Endometrium (tissue), 2 donors: ENCODE measurements at regions not wholly inside any gene's neighbourhood (a gene's known extent, or its start where the extent isn't known, plus 50 kb on each side); places are given as distances from the start of the nearest gene placed in this dataset.

Source experiments
- FAIRE-seq: peaks from 2 replicates; lab custom pipeline; 2012; peaks lifted over from hg19 to GRCh38; lab: Jason Lieb, UNC
- donor health status: control.
- donor health status: control.

DNA sequence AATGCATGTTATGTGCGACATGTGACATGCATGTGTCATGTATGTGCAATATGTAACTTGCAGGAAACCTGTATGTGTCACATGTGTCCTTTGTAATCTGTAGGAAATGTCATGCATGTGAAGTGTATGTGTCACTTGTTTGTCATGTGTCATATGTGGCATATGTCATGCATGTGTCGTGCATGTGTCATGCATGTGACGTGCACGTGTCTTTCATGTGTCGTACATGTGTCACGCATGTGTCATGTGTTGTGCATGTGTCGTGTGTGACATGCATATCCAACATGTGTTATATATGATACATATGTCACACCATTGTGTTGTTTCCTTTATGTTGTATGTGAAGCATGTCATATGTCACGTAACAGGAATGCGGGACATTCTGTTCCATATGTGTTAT lies 2153.2 kb upstream of the PIK3C3 start:
- no peak for FAIRE-seq

- FAIRE-seq: no peak
Observed at GRCh38 chr18:39801010-39801409, 2154.0 kb upstream of the PIK3C3 start.

DNA sequence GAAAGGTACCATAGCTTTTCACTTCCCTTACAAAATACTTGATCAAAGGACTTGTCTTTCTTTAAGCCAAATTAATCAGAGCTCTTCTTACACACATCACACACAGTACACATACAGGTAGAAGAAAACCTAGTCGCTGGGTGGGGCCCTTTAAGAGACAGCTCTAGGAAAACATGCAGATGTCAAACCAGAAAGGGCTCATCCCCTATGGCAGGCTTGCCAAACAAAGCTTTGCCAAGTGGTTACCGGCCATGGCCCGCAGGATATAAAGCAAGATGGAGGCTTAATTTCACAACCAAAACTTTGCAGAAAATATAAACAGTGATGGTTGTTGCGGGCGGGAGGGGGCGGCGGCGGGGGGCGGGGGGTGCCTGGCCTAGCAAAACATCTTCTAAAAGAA lies 2156.0 kb upstream of the PIK3C3 start:
- FAIRE-seq: no peak

- no peak for FAIRE-seq
Observed at GRCh38 chr18:39796393-39796792, 2158.6 kb upstream of the PIK3C3 start.

DNA sequence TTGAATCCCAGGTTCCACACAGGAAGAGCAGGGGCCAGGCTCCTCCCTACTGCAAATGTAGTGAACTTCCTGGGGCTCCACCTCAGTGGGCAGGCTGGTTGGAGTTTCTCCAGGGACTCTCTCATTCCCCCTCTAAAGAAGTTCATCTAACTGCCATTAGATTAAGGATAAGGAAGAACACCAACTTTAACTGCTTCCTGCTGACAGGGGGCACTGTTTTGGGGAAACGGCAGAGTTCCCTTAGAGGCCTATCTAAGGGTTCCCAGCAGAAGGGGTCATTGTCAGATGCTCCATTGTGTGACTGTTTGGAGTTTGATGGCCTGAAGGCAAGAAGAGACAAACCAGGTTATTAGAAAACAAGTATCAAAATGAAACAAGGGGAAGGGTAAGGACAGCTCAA lies 2159.7 kb upstream of the PIK3C3 start:
- FAIRE-seq: no peak

GRCh38 chr18:39793609-39794008 lies 2161.4 kb upstream of the PIK3C3 start:
- no peak for FAIRE-seq

DNA sequence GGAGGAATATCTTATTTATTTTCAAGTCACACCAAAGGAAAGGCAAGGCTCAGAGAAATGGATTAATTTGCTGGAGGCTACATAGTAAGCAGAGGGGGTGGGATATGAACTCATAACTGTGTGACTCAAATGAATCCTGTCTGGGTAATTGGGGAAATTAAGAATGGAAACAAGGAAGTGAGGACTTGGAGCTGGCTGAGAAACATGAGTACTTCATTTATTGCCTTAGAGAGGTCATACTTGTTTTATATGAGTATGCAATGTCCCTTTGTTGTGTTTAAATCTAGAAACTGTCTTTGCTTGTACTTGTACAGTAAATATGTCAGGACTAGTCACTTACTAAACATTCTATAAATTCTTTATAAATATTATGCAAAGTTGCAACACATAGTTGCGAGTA lies 2166.7 kb upstream of the PIK3C3 start:
- FAIRE-seq: no peak

- no peak for FAIRE-seq
Observed at GRCh38 chr18:39786477-39786876, 2168.6 kb upstream of the PIK3C3 start.

DNA sequence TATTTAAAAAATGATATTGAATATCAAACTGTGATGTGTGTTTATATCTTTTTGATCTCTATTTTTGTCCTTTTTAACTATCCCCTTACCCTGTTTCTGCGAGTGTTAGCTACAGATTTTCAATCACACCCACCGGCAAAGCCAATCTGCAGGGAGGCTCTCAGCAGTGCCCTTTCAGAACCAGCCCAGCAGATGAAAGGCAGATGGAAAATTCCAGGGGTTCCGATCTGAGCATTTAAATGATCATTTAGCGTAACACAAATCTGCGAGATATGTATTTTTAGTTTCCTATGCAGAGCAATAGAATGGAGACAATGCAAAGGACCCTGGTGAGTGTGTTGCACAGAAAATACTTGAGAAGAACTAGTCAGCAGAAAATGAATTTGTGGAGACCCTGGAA lies 2170.5 kb upstream of the PIK3C3 start:
- no peak for FAIRE-seq

DNA sequence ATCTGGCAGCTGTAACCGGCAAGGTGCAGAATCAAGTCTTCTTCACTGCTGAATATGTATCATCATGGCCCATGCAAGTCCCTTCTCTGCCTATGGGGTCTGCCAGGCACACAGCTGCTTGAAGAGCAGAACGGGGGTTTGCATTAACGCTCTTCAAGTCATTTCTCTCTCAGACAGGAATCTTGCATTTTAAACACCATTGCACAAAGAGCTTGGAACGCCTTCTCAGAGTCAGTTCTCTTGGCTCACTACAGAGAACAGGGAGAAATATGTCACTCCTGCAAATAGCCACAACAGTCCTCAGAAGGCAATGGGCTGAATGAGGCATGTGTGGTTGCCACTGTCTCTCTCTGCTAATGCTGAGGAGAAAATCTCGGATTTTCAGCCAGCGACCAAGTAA lies 2173.5 kb upstream of the PIK3C3 start:
- no peak for FAIRE-seq

DNA sequence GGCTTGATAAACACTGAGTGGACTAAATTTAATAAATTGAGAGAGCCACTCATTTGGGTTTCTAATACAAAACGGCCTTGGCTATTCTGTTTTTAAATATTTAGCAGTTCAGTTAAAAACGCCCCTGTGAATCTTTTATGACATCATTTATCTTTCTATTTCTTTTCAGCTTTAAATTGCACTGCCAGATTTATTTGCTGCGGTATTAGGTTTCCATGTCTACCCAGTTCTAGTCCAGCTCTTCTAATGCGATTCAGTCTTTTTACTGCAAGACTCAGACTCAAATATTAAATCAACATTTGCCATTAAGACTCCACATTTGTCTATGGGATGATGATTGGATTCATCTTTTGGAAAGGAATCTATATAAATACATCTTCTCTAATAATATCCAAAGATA lies 2174.3 kb upstream of the PIK3C3 start:
- no peak for FAIRE-seq

- FAIRE-seq: no peak
Observed at GRCh38 chr18:39779926-39780325, 2175.1 kb upstream of the PIK3C3 start.

DNA sequence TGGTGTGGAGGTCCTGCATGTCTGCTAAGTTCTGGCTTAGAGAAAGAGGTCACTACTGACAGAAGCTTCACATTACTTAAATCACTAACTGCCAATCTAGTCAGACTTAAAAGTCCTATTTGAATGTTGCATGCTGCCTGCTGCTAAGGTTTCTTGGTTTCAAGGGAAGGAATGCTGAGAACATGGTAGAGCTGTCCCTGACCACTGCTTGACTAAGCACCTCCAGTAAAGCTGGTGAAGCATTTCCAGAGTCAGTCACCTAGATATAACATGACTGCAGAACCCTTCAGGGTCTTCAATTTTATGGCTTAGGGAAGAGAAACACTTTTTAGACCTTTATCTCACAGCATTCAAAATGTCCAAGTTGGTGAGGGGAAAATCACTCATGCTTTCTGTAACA lies 2178.3 kb upstream of the PIK3C3 start:
- no peak for FAIRE-seq

GRCh38 chr18:39774957-39775598 lies 2180.0 kb upstream of the PIK3C3 start:
- no peak for FAIRE-seq

- FAIRE-seq: no peak
Observed at GRCh38 chr18:39773646-39774045, 2181.4 kb upstream of the PIK3C3 start.

GRCh38 chr18:39772155-39772919 lies 2182.7 kb upstream of the PIK3C3 start:
- no peak for FAIRE-seq

GRCh38 chr18:39770399-39770798 lies 2184.6 kb upstream of the PIK3C3 start:
- no peak for FAIRE-seq

DNA sequence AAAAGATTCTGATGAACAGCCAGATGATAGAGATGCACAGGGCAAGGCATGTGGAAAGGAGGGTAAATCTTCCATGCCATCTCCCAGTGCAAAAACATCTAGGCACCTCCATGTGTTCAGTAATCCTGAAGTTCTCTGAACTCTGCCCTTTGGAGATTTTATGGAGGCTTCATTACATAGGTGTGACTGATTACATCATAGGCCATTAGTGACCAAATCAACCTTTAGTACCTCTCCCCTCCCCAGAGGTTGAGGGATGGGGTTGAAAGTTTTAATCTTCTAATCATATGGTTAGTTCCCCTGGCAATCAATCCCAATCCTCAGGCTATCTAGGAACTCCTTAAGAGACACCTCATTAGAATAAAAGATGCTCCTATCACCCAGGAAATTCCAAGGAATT lies 2190.2 kb upstream of the PIK3C3 start:
- no peak for FAIRE-seq

- FAIRE-seq: no peak
Observed at GRCh38 chr18:39761273-39761672, 2193.8 kb upstream of the PIK3C3 start.

- FAIRE-seq: no peak
Observed at GRCh38 chr18:39759926-39760325, 2194.3 kb upstream of the CELF4 start.

- no peak for FAIRE-seq
Observed at GRCh38 chr18:39753178-39753577, 2187.6 kb upstream of the CELF4 start.

GRCh38 chr18:39752351-39752750 lies 2186.8 kb upstream of the CELF4 start:
- FAIRE-seq: no peak

DNA sequence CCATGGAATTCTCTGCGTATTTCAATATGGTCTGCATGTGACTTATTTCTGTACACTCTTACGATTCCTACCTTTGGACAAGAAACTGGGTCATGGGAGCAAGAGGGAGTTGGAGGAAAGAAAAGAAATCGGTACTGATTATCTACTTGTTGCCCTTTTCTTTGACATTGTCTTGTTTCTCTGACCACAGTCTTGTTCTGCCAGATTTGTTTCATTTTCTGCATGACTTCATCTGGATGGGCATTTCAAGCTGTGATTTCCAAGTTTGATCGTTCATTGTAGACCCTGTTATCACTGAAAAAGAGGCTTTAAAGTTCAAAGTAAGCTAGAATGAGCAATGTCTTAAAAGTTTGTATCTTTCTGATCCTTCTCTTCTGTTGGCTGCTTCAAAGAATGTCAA lies 2186.3 kb upstream of the CELF4 start:
- no peak for FAIRE-seq

DNA sequence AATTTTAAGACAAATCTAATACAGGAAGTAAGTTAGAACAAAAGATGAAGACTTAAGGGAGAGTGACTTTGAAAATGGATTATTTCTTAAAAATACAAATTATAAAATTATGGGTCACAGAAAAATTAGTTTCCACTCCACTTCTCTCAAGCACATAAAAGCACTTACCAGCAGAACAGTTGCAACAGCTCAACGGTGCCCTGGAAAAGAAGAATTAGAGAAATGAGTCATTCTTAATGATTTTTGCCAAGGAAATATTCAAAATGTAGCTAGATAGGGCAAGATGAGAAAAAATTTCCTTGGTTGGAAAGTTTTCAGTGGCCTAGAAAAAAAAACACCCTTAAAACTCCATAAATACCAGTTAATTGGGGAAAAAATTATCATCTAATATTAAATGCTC lies 2185.6 kb upstream of the CELF4 start:
- FAIRE-seq: no peak
